ENCODE measurements at regions not wholly inside any gene's neighbourhood (a gene's known extent, or its start where the extent isn't known, plus 50 kb on each side); places are given as distances from the start of the nearest gene placed in this dataset.

GRCh38 chr18:65632236-65632635 lies 118.6 kb upstream of the CDH7 start:
- no peaks in the 10 kb centered on the region; the same call in 1 of the 2 replicates for H3K27me3 Mint-ChIP-seq (ENCODE audit: insufficient read depth)
- H3K9me3 Mint-ChIP-seq = peaks cover 61% of the 10 kb centered on the region
- no peaks in the 10 kb centered on the region for H3K36me3 Mint-ChIP-seq (ENCODE audit: low read depth)
- TF ChIP-seq, protein P1, sequence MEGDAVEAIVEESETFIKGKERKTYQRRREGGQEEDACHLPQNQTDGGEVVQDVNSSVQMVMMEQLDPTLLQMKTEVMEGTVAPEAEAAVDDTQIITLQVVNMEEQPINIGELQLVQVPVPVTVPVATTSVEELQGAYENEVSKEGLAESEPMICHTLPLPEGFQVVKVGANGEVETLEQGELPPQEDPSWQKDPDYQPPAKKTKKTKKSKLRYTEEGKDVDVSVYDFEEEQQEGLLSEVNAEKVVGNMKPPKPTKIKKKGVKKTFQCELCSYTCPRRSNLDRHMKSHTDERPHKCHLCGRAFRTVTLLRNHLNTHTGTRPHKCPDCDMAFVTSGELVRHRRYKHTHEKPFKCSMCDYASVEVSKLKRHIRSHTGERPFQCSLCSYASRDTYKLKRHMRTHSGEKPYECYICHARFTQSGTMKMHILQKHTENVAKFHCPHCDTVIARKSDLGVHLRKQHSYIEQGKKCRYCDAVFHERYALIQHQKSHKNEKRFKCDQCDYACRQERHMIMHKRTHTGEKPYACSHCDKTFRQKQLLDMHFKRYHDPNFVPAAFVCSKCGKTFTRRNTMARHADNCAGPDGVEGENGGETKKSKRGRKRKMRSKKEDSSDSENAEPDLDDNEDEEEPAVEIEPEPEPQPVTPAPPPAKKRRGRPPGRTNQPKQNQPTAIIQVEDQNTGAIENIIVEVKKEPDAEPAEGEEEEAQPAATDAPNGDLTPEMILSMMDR (IDR thresholded peaks at IDR 0.05) = no peak
- H3K27ac Mint-ChIP-seq = no peak overlapping the region
- H3K4me3 Mint-ChIP-seq = no peak overlapping the region
- no peaks in the 10 kb centered on the region for H3K4me1 Mint-ChIP-seq (ENCODE audit: low read depth)
- DNase-seq = no peak

DNA sequence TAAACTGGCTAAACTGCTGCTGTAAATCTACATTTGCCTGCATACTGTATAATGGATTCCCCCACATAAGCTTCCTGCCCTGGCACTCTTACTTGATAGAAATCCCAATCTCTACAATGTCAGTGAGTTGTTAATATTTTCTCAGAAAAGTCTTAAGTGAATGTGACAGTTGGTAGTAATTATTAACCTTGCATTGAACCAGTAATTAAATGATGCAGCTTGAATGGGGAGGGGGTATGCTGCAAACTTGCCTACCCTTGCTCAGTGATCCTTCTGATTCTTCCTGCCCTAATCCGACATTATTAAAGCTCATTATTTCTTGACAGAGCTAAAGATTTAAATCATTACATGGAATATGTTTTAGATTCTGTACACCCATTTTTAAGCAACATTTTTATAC lies 119.0 kb upstream of the CDH7 start:
- H3K27ac Mint-ChIP-seq = no peak overlapping the region
- H3K36me3 Mint-ChIP-seq (ENCODE audit: low read depth) = no peaks in the 10 kb centered on the region
- H3K27me3 Mint-ChIP-seq (ENCODE audit: insufficient read depth) = no peaks in the 10 kb centered on the region; the same call in 1 of the 2 replicates
- H3K4me1 Mint-ChIP-seq (ENCODE audit: low read depth) = no peaks in the 10 kb centered on the region
- no peak for DNase-seq
- H3K9me3 Mint-ChIP-seq = peaks cover 61% of the 10 kb centered on the region
- H3K4me3 Mint-ChIP-seq = no peak overlapping the region
- TF ChIP-seq, protein P1 (IDR thresholded peaks at IDR 0.05) = no peak

DNA sequence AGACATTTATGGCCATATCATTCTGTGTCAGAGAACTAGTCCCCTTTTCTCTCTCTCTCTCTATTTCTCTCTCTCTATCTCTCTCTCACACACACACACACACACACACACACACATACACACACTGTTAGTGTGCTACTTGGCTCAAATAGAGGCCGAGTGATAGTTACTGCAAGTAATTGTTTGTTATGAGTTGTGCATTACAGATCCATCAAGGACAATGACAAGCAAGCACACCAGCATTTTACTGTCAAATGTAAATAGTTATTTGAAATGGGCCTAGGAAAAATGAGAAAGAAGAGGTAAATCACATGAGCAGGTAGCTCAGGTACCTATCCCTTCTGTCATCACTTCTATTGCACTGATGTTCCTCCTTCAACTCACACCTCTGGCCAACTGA lies 122.4 kb upstream of the CDH7 start:
- DNase-seq = no peak
- Mint-ChIP-seq H3K4me3 (no peak overlapping the region), H3K27ac (no peak overlapping the region), H3K36me3 (ENCODE audit: low read depth) (no peaks in the 10 kb centered on the region), H3K27me3 (ENCODE audit: insufficient read depth) (no peaks in the 10 kb centered on the region; the same call in 1 of the 2 replicates), H3K9me3 (peaks cover 45% of the 10 kb centered on the region), H3K4me1 (ENCODE audit: low read depth) (no peaks in the 10 kb centered on the region)
- TF ChIP-seq, protein P1 (IDR thresholded peaks at IDR 0.05) = no peak

DNA sequence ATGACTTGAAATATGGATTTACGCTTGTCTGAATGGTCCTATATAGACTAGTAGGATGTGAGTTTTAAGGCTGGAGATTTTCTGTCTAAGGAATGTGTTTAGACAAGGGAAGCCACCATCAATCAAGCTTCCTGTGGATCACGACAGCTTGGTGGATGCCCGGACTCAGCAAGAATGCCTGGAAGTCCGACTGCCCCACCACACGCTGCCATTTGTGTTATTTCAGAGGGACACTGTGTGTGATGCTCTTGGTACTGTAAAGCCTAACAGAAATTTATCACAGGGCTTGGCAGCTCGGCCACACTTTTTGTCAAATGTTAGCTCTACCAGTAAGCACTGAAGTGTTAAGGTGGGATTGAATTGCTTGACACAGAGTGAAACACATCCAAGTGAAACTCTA lies 127.1 kb upstream of the CDH7 start:
- TF ChIP-seq, protein P1 (IDR thresholded peaks at IDR 0.05) = no peak

GRCh38 chr18:65622436-65622835 lies 128.4 kb upstream of the CDH7 start:
- DNase-seq = no peak
- TF ChIP-seq, protein P1 (IDR thresholded peaks at IDR 0.05) = no peak
- H3K9me3 Mint-ChIP-seq = peaks cover 42% of the 10 kb centered on the region
- H3K4me3 Mint-ChIP-seq = no peak overlapping the region
- H3K27me3 Mint-ChIP-seq (ENCODE audit: insufficient read depth) = no peaks in the 10 kb centered on the region
- H3K27ac Mint-ChIP-seq = no peak overlapping the region
- H3K36me3 Mint-ChIP-seq (ENCODE audit: low read depth) = no peaks in the 10 kb centered on the region
- H3K4me1 Mint-ChIP-seq (ENCODE audit: low read depth) = no peaks in the 10 kb centered on the region

More for the DNA sequence above, 127.1 kb upstream of the CDH7 start:
- H3K36me3 Mint-ChIP-seq (ENCODE audit: low read depth) = no peaks in the 10 kb centered on the region
- peaks cover 37% of the 10 kb centered on the region for H3K9me3 Mint-ChIP-seq
- DNase-seq = no peak
- H3K27me3 Mint-ChIP-seq (ENCODE audit: insufficient read depth) = no peaks in the 10 kb centered on the region
- no peak overlapping the region for H3K27ac Mint-ChIP-seq
- no peaks in the 10 kb centered on the region for H3K4me1 Mint-ChIP-seq (ENCODE audit: low read depth)
- H3K4me3 Mint-ChIP-seq = no peak overlapping the region
